ENCODE measurements at regions not wholly inside any gene's neighbourhood (a gene's known extent, or its start where the extent isn't known, plus 50 kb on each side); places are given as distances from the start of the nearest gene placed in this dataset.
"Not testable (repeated sequence)": the region's sequence is repeated elsewhere in the genome, so short reads cannot be mapped to it uniquely, and the experiment has no call there.

- not testable (repeated sequence) for TF ChIP-seq CTCF (conservative IDR thresholded peaks at IDR 0.05 in 1 of 2, IDR thresholded peaks at IDR 0.05 in 1 of 2; ENCODE audit: extremely low read depth in 1 of 2, insufficient read depth in 1 of 2, low read depth in 1 of 2, low read length in 2 of 2); EZH2 (IDR thresholded peaks at IDR 0.05; ENCODE audit: borderline replicate concordance, low read length)
Measured at GRCh38 chr16:66024567-66024966, 341.9 kb upstream of the CDH5 start.
